Fibroblast of the conjunctiva (primary cell): ENCODE measurements at regions not wholly inside any gene's neighbourhood (a gene's known extent, or its start where the extent isn't known, plus 50 kb on each side); places are given as distances from the start of the nearest gene placed in this dataset.
A peak's percentile ranks its signal among the peaks of the same experiment; 100 is the strongest.
"Not testable (repeated sequence)": the region's sequence is repeated elsewhere in the genome, so short reads cannot be mapped to it uniquely, and the experiment has no call there.

ENCODE experiments used
- DNase-seq: peaks from one replicate; pipeline ENCODE4 v3.0.0-alpha.2; 2010; ENCODE audit warnings: low read depth

DNA sequence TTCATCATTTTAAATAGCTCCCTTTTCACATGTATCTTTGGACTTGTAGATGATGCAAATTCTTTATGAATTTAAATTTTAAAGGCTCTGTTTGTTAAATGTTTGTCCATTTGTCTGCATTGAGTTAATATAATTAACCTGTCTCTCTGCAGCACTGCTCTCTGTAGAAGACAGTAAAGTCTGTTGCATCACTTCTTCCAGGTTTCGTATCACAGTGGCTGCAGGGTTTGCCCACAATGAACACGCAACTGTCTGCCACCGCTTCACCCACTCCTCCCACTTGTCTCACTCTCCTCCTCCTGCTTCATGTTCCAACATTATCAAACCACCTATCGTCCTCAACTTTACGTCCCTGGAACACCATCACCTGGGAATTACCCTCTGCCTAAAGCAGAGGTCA, 231.3 kb upstream of the SLC30A5 start:
- DNase-seq: no peak

DNA sequence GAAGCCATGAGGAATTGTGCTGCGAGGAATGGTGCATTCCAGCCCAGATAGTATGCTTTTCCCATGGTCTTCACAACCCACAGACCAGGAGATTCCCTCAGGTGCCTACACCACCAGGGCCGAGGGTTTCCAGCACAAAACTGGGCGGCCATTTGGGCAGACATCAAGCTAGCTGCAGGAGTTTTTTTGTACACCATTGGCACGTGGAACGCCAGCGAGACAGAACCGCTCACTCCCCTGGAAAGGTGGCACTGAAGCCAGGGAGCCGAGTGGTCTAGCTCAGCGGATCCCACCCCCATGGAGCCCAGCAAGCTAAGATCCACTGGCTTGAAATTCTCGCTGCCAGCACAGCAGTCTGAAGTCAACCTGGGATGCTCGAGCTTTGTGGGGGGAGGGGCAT, 228.6 kb upstream of the SLC30A5 start:
- not testable (repeated sequence) for DNase-seq

DNA sequence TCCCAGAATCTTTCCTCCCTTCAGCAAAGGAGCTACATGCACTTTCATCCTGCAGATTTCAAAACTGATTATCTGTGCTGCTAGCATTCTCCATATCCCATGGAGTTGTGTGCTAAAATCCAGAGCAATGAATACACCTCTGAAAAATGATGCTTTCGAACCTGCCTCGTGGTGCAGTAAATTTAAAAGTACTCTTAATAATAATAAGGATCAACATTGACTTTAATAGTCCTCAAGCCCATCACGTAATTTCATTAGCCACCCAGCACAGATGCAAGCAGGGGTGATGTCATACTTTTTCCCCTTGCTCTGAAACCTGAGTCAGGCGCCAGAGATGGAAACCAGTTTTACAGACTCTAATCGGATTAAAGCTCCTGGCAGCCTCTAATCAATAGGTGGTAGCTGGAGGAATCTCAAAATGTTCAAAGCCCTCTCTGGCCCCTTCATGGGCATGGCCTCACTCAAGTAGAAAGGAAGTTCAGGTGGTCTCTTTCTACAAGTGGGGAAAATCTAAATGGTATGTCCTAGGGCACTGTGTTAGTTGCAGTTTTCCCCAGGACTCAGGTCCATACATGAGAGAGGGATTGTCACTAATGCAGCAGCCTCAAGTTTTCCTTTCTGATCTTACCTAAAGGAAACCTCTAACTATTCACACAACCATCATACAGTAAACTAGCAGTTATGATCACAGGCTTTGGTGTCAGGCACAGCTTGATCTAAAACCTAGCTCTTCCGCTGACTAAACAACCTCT, 221.6 kb upstream of the SLC30A5 start:
- DNase-seq: no peak

DNA sequence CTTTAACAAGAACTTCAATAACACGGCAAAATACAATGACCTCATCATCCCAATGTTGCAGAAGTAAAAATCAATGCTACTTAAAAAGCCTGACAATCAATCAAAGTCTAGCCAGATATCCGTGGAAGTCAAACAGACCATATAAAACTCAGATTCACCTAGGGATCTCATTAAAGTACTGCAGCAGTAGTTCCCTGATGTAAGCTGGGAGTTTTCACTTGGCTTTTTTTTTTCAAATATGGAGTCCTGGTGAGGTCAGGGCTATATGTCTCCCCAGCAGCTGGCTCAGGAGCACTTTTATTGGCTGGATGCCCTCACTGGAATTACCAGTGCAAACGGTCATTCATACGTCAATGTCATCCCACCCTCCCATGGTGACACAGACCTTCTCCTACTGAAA, 220.6 kb upstream of the SLC30A5 start:
- no peak for DNase-seq

DNA sequence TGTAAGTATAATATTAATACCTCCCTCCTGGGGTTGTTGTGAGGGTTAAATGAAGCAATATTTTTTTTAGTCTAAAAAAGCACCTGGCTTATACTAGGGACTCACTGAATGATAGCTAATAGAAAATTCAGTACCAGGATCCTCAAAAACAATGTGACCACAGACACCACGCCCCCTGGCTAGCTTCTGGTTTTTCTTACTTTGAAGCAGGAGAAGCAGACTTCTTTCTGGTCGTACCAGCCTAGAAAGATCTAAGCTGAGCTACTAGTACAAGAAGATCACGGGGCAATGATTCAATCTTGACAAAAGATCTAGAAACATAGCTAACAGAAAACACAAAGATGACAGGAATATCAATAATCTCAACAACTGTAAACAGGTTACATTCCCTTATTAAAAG, 218.5 kb upstream of the SLC30A5 start:
- DNase-seq: no peak

DNA sequence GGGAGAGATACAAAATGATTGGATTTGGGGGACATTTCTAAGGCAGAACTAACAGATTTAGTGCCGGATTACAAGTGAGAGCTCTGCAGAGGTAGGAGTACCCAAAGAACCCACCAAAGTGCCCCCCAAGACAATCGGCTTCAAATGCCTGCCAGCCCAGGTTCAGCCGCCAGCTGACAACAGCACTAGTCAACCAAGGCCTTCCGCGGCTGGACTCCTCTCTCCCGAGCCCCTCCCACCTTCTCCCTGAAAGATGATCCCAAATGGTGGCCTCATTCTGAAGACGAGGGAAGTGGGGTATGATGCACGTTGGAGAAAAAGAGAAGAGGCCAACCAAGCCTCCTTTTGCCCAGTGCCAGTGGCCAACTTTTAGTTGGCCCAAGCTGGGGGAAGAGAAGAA, 210.4 kb upstream of the SLC30A5 start:
- no peak for DNase-seq

DNA sequence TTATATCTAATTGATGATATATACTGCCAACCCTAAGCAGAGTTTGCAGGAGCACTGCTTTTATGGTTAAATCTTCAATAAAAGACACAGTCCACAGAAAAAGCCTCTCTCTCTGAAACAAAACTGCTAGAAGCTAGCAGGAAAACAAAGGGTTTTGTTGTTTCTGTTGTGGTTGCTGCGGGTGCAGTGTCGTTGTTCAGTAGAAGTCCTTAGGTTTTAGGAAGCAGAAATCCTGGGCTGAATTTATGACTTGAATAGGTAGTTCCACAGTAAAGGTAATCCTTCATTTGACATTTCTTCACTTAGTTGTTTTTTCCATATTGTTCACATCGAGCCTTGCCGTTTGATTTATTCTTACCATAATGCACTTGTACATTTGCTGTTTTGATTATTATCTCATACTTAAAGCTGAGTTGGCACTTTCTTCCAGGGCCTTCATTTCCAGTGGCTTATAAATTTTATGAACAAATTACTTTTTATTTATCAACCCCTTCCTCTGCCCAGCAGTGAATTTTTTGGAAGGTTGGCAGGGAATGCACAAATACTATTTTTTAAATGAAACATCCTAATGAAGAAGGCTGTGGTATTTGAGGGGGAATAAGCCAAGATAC, 209.6 kb upstream of the SLC30A5 start:
- no peak for DNase-seq

DNA sequence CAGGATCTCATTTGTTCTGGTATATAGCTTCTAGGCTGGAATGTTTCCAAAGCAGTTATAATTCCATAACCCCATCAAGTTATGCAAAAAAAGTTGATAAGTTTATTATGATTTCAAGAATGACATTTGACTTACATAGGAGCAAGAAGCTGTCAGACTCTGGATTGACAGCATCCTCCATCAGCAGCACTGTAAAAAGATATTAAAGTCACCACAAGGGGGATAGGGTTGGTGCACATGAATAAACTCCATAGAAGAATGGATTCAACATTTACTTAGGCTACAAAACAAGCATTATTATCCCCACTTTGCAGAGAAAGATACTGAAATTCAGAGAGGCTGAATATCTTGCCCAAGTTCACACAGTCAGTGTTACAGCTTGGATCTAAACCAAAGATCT, 208.9 kb upstream of the SLC30A5 start:
- no peak for DNase-seq

DNA sequence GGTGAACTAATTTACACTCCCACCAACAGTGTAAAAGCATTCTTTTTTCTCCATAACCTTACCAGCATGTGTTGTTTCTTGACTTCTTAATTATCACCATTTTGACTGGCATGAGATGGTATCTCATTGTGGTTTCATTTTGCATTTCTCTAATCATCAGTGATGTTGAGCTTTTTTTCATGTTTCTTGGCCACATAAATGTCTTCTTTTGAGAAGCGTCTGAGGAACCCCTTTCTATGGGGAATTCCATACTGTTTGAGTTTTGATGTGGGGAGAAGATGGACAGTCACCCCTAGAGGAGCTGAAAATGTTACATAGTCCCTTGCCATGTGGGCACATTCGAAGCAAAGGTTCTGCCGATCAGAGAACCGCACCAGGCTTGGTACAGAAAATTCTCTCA, 207.0 kb upstream of the SLC30A5 start:
- DNase-seq: no peak

DNA sequence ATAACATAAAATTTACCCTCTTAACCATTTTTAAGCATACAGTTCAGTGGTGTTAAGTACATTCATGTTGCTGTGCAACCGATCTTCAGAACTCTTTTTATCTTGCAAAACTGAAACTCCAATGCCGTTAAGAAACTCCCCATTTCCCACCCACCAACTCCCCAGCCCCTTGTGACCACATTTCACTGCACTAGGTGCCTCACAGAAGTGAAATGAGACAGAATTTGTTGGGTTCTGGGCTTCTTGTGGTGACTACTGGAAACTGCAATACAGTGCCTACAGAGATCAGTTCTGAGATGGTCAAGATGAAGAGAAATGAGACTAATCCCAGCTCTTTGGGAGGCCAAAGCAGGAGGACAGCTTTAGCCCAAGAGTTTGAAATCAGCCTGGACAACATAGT, 202.1 kb upstream of the SLC30A5 start:
- DNase-seq: no peak

DNA sequence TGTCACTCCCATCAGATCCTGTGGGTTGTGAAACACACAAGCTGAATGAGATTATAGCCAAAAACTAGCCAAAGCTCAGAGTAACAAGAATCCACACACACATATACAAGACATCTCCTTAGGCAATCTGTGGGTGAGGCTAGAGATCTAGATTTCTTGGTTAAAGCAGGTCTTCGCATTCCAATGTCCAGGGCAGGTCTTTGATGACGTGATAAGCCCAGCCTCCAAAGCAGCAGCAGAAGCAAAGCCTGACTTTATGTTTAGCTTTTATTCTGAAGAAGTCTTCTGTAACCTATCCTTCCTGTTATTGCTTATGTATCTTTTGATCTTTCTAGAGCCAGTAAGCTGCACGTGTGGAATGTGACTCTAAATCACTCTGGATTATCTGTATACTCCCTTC, 199.1 kb upstream of the SLC30A5 start:
- no peak for DNase-seq

DNA sequence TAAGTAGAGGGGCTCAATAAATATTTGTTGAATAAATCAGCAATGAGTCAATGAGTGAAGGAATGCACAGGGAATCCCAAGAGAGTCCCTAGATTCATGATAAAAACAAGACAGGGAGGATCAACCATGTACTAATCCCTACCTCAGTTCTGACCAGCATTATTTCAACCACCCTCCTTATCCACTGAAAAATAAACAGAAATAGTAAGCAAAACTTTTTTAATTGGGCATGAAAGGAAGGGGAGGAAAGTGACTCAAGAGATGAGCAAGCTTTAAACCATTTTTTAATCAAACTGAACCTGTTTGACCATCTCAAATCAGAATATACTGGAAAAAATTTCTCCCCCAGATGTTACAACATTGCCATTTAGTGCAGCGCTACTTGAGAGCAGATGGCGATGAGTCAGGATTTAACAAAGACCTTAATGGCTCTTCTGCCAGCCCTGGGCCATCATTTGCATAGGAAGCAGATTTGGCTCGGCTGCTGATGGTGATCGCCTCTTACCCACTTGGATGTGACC, 194.8 kb upstream of the SLC30A5 start:
- peak; percentile 43 for DNase-seq

DNA sequence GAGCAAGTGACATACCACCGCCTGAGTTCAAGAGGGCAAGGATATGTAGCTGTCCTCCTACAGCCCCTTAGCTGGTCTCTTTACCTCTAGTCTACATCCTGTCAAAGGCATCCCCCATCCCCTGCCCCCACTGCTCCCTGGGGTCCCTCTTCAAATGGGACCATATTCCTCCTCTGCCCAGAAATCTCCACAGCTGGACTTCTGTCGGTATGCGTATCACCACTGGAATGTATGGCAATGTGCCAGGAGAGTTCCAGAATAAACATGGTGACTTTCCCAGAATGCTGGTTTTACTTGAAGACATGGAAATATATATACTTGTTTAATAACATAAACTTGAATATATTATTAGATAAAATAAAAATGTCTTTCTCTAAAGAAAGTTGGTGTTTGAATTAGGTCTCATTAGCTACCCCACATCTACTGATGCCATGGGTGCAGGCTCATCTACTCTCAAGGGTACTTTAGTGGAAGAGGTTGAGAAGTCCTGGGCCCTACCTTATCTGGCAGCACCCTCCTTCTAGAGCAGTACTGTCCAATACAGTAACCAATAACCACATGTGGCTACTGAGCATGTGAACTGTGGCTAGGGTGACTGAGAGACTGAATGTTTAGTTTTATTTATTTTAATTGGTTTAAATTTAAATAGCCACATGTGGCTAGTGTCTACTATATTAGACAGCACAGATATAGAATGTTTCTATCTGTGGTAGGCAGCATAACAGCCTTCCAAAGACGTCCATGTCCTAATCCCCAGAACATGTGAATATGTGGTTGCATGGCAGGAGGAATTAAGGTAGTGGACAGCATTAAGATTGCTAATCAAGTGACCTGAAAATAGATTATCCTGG, 181.7 kb upstream of the SLC30A5 start:
- peak; percentile 47 for DNase-seq

DNA sequence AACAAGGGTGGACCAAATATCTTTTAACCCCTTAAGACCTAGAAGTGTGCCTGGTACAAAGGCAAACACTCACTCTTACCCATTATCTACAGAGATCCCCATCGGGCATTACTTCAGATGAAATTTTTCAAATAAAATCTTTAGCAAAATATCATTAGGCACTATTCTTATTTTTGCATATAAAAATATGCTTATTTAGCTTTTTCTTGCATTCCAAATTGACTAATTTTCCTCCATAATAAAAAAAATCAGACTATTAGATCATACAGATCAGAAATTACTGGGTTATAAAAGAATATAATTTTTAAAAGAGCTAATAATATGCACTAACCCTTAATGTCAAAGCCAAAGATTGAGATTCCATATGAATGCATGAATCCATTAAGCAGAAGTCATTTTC, 178.7 kb upstream of the SLC30A5 start:
- DNase-seq: no peak

DNA sequence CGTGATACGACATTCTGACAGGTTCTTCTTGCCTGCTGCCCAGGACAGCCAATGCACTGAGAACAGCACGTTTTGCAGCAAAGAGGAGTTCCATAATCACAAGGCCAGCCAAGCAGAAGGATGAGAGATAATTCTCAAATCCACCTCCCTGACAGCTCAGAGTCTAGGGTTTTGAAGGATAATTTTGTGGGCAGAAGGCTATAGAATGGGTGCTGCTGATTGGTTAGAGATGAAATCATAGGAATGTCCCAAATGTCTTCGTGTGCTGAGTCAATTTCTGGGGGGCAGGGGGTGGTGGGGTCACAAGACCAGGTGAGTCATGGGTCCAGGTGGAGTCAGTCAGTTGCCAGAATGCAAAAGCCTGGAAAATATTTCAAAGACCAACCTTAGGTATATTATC, 175.5 kb upstream of the SLC30A5 start:
- DNase-seq: no peak

DNA sequence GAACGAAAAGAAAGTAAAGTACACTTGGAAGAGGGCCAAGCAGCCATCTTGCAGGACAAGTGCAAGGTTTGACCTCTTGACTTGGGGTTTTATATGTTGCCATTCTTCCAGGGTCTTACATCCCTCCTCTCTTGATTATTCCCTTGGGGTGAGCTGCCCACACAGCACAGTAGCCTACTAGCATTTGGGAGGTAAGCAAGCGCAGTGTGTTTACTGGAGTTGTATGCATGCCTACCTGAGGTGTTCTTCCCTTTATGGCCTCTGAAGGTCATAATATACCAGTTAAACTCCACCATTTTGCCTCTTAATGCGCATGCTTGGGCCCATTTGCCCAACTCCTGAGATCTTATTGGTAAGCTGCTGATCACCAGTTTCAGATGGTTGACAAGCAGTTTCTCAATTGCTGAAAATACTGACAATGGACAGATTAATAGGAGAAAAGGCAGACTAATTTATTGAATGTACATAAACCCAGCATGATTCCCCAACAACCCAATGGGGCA, 173.8 kb upstream of the SLC30A5 start:
- DNase-seq: no peak

DNA sequence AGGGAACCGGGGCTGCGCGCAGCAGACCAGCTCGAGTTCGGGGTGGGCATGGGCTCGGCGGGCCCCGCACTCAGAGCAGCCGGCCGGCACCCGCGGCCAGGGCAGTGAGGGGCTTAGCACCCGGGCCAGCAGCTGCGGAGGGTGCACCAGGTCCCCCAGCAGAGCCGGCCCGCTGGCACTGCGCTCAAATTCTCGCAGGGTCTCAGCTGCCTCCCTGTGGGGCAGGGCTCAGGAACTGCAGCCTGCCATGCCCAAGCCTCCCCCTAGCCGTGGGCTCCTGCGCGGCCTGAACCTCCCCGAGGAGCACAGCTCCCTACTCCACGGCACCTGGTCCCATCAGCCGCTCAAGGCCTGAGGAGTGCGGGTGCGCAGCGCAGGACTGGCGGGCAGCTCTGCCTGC, 172.9 kb upstream of the SLC30A5 start:
- DNase-seq: no peak

DNA sequence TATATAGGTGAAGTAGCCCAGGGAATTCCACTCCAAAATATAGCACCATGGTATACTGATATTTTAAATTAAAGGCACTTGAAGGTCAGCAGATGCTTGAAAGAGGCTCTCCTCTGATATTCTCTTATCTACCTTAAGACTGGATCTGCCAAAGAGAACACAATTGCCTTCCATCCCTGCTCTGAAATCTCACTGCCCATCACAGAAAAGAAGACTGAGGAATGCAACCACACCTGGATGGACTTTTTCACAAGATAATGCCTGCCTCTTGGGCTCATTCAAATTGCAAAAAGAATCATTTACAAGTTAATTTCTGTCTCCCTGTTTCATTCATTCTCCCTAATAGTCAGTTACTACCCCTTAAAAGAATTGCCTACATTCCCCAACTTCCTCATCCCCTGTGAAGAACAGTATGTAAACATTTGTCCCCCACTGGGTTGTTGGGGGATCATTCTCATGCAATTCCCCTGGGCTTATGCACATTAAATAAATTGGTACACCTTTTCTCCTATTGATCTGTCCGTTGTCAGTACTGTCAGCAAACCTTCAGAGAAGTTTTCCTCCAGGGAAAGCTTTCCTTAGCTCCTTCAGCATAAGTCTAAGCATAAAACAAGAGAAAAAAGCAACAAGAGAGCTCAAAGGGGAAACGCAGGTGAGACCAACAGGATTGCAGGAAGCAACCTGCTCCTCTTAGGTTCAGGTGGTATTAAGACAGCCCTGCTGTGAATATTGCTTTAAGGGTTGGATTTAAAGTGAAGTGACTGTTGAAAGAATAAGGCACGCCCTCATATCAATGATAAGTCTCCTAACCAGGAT, 171.4 kb upstream of the SLC30A5 start:
- no peak for DNase-seq

DNA sequence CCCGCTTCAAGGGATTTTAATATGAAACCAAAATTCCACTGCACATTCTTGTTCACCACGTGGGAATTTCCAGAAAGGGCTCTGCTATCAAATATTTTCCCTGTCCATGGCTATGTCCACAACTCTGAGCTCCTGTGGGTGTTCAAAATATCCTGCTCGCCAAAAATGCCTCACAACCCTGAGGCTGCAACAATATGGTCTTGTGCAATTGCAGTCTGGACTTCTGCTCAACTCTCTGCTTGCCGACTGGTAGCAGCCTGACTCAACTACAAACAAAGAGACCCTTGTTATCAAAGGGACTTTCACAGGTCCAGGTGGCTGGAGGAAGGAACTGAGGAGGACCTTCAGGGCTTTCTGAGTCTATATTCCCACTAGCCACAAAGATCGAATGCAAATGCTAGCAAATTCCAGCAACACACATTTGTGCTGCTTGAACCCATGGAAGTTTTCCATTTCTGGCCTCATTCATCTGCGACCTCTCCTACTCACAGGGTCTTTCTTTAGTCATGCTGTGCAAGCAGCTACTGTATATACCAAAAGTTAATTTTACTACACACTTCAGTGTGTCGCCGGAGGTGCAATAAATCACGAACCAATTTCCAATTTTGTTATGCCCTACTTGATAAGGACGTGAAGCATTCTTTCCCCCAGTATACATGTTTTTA, 169.2 kb upstream of the SLC30A5 start:
- peak; percentile 10 for DNase-seq

DNA sequence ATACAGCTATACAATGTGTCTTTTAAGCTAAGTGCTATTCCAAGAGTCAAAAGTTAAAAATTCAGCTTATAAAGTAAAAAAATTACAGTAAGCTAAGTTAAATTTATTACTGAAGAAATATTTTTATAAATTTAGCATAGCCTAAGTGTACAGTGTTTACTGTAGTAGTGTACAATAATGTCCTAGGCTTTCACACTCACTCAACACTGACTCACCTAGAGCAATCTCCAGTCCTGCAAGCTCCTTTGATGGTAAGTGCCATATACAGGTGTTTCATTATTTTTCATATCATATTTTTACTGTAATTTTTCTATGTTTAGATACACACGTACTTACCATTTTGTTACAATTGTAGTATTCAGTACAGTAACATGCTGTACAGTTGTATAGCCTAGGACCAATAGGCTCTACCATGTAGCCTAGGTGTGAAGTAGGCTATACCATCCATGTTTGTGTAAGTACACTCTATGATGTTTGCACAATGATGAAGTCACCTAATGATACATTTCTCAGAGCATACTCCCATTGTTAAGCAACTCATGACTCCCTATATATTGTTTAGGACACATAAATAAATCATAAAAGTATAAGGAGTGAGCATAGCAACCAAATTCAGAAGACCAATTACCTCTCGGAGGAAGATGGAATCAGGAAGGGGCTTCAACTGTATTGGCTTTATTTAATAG, 165.1 kb upstream of the SLC30A5 start:
- DNase-seq: no peak

DNA sequence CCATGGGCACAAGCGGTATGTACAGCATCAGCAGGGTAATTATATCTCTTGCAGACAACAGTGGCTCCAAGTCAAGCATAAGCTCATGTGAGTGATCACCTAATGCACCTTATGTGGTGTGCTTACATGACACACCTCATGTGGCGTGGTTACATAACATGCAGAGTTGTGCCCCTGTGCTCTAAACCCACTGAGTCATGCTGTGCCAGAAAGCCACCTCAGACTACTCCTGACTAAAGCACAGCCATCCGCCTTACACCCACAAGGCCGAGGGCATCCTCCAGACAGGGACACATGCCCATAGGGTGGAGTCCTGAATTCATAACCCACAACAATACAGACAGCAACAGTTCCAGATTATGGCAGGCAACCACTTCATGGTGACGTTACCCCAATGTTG, 163.7 kb upstream of the SLC30A5 start:
- DNase-seq: no peak
